NT2/D1 (cell line): ENCODE measurements at regions not wholly inside any gene's neighbourhood (a gene's known extent, or its start where the extent isn't known, plus 50 kb on each side); places are given as distances from the start of the nearest gene placed in this dataset.

Experiments
- DNase-seq: peaks from one replicate; pipeline ENCODE4 v3.0.0-alpha.2; 2011; ENCODE audit warnings: low read depth, low spot score
- H3K27me3 ChIP-seq: 2 replicates; pipeline ENCODE4 v1.6.0; 2011; ENCODE audit warnings: mild to moderate bottlenecking; ENCODE audit not compliant: insufficient read length, insufficient read depth
- H3K36me3 ChIP-seq: 2 replicates; pipeline ENCODE4 v1.6.1; 2011; ENCODE audit warnings: mild to moderate bottlenecking, low read length, mixed read lengths; ENCODE audit not compliant: insufficient read depth, insufficient read length
- H3K4me1 ChIP-seq: 2 replicates; pipeline ENCODE4 v1.5.1; 2011; ENCODE audit not compliant: insufficient read depth, insufficient read length
- H3K4me3 ChIP-seq: 2 replicates; pipeline ENCODE4 v1.5.1; 2011; ENCODE audit warnings: low read depth; ENCODE audit not compliant: insufficient read length
- H3K9ac ChIP-seq: 2 replicates; pipeline ENCODE4 v1.6.0; 2011; ENCODE audit warnings: low read depth; ENCODE audit not compliant: insufficient read length
- H3K9me3 ChIP-seq: 2 replicates; pipeline ENCODE4 v1.5.1; 2011; ENCODE audit warnings: mild to moderate bottlenecking, low read length; ENCODE audit not compliant: insufficient read depth
- SUZ12 ChIP-seq: IDR thresholded peaks from 2 replicates; pipeline ENCODE4 v1.6.1; 2011; ENCODE audit not compliant: insufficient read length, insufficient read depth; ENCODE audit errors: extremely low read depth
- YY1 ChIP-seq: IDR thresholded peaks from 2 replicates; pipeline ENCODE4 v1.6.1; 2011; ENCODE audit not compliant: insufficient read length, insufficient read depth
- ZNF274 ChIP-seq: IDR thresholded peaks from 2 replicates; pipeline ENCODE4 v1.6.1; 2011; ENCODE audit warnings: mild to moderate bottlenecking, low read depth, low read length

DNA sequence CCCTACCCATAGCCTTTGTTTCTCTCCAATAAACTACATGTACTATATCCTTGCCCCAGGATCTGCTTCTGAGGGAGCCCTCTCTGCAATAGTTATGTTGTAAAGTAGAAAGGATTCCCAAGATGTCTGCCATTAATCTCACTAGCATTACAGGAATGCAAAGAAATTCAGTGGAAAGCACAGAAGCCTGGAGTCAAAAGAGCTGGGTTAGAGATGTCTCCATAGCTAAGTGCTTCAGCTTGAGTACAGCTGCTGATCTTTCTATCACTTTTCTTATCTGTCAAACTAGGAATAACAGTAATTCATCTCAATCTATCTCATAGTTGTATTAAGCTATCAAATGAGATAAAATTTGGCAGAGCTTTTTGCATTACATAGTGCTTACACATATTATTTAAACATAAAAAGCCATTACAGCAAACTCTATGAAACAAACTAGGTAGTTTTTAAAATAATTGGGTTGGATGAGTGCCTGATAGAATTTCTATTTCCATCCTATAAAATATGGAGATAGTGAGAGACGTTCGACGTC is 799.5 kb upstream of the SEMA6D start:
- no peak for DNase-seq
- no peaks in the 10 kb centered on the region for H3K27me3 ChIP-seq
- TF ChIP-seq SUZ12: no peak
- TF ChIP-seq YY1: no peak
- TF ChIP-seq ZNF274: no peak
- no peaks in the 10 kb centered on the region for H3K4me1 ChIP-seq
- H3K9ac ChIP-seq: no peak overlapping the region
- no peak overlapping the region for H3K4me3 ChIP-seq
- H3K9me3 ChIP-seq: no peaks in the 10 kb centered on the region
- no peaks in the 10 kb centered on the region for H3K36me3 ChIP-seq

- H3K4me1 ChIP-seq: no peaks in the 10 kb centered on the region
- H3K9me3 ChIP-seq: no peaks in the 10 kb centered on the region
- H3K9ac ChIP-seq: no peak overlapping the region
- no peak overlapping the region for H3K4me3 ChIP-seq
- TF ChIP-seq YY1 (no peak), ZNF274 (no peak), SUZ12 (no peak)
- no peaks in the 10 kb centered on the region for H3K27me3 ChIP-seq
- no peaks in the 10 kb centered on the region for H3K36me3 ChIP-seq
- DNase-seq: no peak
Observed at GRCh38 chr15:46918462-46919140, 798.7 kb upstream of the SEMA6D start.

- TF ChIP-seq YY1: no peak
- Histone ChIP-seq H3K4me3 (no peak overlapping the region), H3K4me1 (no peaks in the 10 kb centered on the region), H3K9ac (no peak overlapping the region), H3K9me3 (no peaks in the 10 kb centered on the region), H3K27me3 (no peaks in the 10 kb centered on the region), H3K36me3 (no peaks in the 10 kb centered on the region)
- DNase-seq: no peak
Observed at GRCh38 chr15:46921891-46922290, 795.4 kb upstream of the SEMA6D start.

- H3K4me3 ChIP-seq: no peak overlapping the region
- no peak for DNase-seq
- TF ChIP-seq SUZ12: no peak
- no peak for TF ChIP-seq YY1
- TF ChIP-seq ZNF274: no peak
- H3K9me3 ChIP-seq: no peaks in the 10 kb centered on the region
- no peak overlapping the region for H3K9ac ChIP-seq
- H3K4me1 ChIP-seq: no peaks in the 10 kb centered on the region
- H3K27me3 ChIP-seq: no peaks in the 10 kb centered on the region
- H3K36me3 ChIP-seq: no peaks in the 10 kb centered on the region
Observed at GRCh38 chr15:46930426-46930825, 786.9 kb upstream of the SEMA6D start.

DNA sequence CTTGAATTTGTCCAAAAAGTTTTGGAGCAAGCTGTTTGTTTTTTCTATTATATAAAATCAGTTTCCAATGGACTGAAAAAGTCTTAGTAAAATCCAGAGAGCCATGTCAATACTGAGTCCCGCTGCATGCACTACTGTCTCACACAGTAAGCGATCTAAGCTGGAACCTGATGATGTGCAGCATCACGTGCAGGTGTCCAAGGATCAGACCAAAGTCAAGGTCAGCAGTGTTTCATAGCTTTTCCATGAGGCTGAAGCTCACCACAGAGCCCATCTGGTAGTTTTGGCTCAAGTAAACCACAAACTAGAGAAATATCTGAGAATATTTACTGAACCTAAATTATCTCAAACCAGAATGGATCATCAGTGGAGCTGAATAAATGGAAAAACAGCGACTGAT is 784.0 kb upstream of the SEMA6D start:
- Histone ChIP-seq H3K4me3 (no peak overlapping the region), H3K4me1 (no peaks in the 10 kb centered on the region), H3K9me3 (no peaks in the 10 kb centered on the region), H3K9ac (no peak overlapping the region), H3K36me3 (no peaks in the 10 kb centered on the region), H3K27me3 (no peaks in the 10 kb centered on the region)
- no peak for DNase-seq
- TF ChIP-seq ZNF274 (no peak), SUZ12 (no peak)

GRCh38 chr15:46934851-46935250 is 782.5 kb upstream of the SEMA6D start:
- Histone ChIP-seq H3K9me3 (no peaks in the 10 kb centered on the region), H3K27me3 (no peaks in the 10 kb centered on the region), H3K4me3 (no peak overlapping the region), H3K9ac (no peak overlapping the region), H3K4me1 (no peaks in the 10 kb centered on the region), H3K36me3 (no peaks in the 10 kb centered on the region)
- no peak for DNase-seq
- TF ChIP-seq ZNF274 (no peak), SUZ12 (no peak), YY1 (no peak)

DNA sequence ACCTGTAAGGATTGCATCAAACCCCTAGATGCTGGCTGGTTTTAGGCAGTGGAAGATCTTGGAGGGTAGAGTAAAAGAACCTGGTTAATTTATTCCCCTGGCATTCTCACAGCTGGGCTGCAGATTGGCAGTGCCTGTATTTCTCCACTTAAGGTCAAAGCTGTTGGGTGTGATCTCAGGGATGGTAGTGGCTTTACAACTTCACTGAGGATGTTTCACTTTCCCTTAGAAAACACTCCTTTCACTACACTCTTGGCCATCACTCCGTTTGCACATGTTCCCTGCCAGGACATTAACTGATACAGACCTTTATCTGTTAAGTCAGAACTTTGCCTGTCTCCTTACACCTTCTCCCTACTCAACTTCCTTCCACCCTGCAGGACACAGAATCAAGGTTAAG is 779.1 kb upstream of the SEMA6D start:
- no peaks in the 10 kb centered on the region for H3K4me1 ChIP-seq
- H3K36me3 ChIP-seq: no peaks in the 10 kb centered on the region
- no peaks in the 10 kb centered on the region for H3K9me3 ChIP-seq
- no peak overlapping the region for H3K9ac ChIP-seq
- DNase-seq: no peak
- H3K4me3 ChIP-seq: no peak overlapping the region
- H3K27me3 ChIP-seq: no peaks in the 10 kb centered on the region
- TF ChIP-seq SUZ12: no peak
- TF ChIP-seq YY1: no peak
- TF ChIP-seq ZNF274: no peak

- Histone ChIP-seq H3K36me3 (no peaks in the 10 kb centered on the region), H3K4me1 (no peaks in the 10 kb centered on the region), H3K9ac (no peak overlapping the region), H3K4me3 (no peak overlapping the region), H3K9me3 (no peaks in the 10 kb centered on the region), H3K27me3 (no peaks in the 10 kb centered on the region)
- TF ChIP-seq YY1 (no peak), SUZ12 (no peak), ZNF274 (no peak)
- no peak for DNase-seq
Observed at GRCh38 chr15:46941241-46941640, 776.1 kb upstream of the SEMA6D start.
